MM.1S (cell line): ENCODE measurements at regions not wholly inside any gene's neighbourhood (a gene's known extent, or its start where the extent isn't known, plus 50 kb on each side); places are given as distances from the start of the nearest gene placed in this dataset.

Source experiments
- EZH2 ChIP-seq: fragments of 300-600 bp; sonication (generic); optimal IDR thresholded peaks from 2 replicates; pipeline ENCODE3; 2017; ENCODE audit warnings: low read depth, mild to moderate bottlenecking, antibody characterized with exemption, low read length, mixed read lengths
- TF ChIP-seq, protein P1 (sequence below): fragments of 300-600 bp; sonication (generic); IDR thresholded peaks from 2 replicates; pipeline ENCODE4 v1.5.1; 2016; ENCODE audit warnings: antibody characterized with exemption, low read length, mixed read lengths

DNA sequence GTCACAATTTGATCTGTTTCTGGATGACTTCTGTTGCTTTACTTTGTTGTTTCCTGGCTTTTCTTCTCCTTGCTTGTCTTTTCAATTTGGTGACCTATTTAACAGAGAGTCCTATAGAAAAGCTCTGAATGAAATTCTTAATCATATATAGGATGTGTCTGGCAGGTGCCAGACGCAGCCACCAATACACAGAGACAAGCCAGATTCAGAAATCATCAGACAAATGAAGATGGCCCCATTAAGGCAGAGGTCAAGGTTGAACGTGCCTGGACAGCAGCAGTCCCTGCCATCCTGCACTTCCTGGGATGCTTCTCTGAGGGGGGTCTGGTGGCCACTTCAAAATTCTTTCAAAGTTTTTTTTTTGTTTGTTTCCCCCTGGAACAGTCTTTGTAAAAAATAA is 846.7 kb upstream of the COBL start:
- TF ChIP-seq, protein P1, sequence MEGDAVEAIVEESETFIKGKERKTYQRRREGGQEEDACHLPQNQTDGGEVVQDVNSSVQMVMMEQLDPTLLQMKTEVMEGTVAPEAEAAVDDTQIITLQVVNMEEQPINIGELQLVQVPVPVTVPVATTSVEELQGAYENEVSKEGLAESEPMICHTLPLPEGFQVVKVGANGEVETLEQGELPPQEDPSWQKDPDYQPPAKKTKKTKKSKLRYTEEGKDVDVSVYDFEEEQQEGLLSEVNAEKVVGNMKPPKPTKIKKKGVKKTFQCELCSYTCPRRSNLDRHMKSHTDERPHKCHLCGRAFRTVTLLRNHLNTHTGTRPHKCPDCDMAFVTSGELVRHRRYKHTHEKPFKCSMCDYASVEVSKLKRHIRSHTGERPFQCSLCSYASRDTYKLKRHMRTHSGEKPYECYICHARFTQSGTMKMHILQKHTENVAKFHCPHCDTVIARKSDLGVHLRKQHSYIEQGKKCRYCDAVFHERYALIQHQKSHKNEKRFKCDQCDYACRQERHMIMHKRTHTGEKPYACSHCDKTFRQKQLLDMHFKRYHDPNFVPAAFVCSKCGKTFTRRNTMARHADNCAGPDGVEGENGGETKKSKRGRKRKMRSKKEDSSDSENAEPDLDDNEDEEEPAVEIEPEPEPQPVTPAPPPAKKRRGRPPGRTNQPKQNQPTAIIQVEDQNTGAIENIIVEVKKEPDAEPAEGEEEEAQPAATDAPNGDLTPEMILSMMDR = no peak
- TF ChIP-seq EZH2 = no peak
